HG03039 (cell line): ENCODE measurements at regions not wholly inside any gene's neighbourhood (a gene's known extent, or its start where the extent isn't known, plus 50 kb on each side); places are given as distances from the start of the nearest gene placed in this dataset.
"Not testable (repeated sequence)": the region's sequence is repeated elsewhere in the genome, so short reads cannot be mapped to it uniquely, and the experiment has no call there.

Source experiments
- ATAC-seq: cut with Tn5 transposase; IDR thresholded peaks from one replicate; pipeline ENCODE4 v1.9.1; 2021; ENCODE audit warnings: mild to moderate bottlenecking, moderate library complexity; ENCODE audit not compliant: unreplicated experiment

DNA sequence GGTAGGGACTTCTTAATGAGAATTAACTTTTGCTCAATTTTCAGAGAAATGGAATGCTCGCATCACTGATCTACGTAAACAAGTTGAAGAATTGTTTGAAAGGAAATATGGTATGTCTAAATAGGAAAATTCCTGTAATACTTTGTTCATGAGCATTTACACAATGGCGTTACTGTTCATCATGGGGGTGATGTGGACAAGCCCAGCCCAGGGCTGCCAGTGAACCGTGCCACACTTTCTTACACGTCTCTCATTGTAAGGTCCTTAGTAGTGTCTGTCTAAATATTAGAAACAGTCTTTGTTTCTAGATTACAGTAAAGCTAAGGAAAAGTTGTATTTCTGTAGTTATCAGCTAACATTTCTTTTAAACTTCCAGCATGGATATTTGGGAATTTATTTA lies 91.0 kb upstream of the SPDYE9 start:
- ATAC-seq, result not testable (repeated sequence)

DNA sequence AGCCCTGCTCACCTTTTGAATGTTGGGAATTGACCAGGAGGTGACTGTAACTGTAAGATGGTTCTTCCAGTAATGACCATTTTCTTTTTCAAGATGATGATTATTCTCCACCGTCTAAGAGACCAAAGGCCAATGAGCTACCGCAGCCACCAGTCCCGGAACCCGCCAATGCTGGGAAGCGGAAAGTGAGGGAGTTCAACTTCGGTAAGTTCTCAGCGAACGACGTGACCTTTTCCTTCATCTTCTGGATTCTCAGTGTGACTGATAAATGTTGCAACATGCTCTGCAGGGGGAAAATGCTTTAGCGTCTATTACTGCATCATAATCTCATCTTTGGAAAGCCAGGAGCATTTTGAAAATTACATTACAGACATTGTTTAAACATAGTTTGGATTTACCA lies 89.5 kb upstream of the SPDYE9 start:
- ATAC-seq, result not testable (repeated sequence)

GRCh38 chr7:73170902-73171301 lies 85.1 kb upstream of the SPDYE9 start:
- ATAC-seq, result not testable (repeated sequence)

- ATAC-seq, result not testable (repeated sequence)
Measured at GRCh38 chr7:73170415-73170814, 84.6 kb upstream of the SPDYE9 start.

DNA sequence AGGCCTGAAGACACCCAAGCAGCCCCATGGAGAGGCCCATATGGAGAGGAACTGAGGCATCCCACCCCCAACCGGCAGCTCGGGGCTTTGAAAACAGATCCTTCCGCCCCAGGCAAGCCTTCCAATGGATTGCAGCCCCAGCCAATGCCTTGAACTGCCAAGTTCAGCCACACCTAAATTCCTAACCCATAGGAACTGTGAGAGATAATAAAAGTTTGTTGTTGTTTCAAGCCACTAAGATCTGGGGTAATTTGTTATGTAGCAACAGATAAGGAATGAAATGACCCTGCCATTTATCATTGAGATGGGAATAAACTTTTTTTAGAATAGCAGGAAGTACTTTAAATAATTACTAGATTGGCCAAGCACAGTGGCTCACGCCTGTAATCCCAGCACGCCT lies 80.3 kb upstream of the SPDYE9 start:
- ATAC-seq, result not testable (repeated sequence)

- ATAC-seq, result not testable (repeated sequence)
Measured at GRCh38 chr7:73162680-73163079, 76.8 kb upstream of the SPDYE9 start.

- ATAC-seq, result not testable (repeated sequence)
Measured at GRCh38 chr7:73161727-73162126, 75.9 kb upstream of the SPDYE9 start.

GRCh38 chr7:73157169-73157661 lies 71.4 kb upstream of the SPDYE9 start:
- ATAC-seq, result not testable (repeated sequence)

DNA sequence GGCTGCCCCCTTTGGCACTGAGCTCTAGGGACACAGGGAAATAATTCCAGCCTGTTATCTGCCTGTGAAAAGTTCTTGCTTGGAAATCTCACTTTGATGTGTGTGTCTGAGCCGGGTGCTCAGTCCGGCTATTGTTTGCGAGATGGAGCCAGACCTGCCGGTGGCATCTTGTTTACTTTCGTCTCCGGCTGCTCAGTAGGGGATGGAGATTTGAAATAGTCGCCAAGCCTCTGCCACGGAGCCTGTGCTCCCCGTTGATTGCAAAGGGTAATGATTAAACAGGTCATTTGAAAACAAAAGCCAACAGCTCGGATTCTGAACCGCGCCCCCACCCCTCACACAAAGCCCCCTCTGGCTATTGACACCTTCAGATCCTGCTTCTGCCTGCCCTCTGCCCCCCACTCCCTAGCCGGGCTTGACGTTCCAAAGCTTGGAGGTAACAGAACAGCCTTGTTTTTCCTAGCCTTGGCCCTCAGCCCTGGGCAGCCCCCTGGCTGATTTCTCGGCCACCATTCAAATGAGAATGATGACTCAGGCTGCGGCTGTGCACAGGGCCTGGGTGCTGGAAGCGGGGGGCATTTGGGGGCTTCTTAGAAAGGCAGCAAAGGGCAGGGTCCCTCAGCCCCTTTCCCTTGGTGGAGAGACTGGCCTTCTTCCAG lies 70.8 kb upstream of the SPDYE9 start:
- not testable (repeated sequence) for ATAC-seq

DNA sequence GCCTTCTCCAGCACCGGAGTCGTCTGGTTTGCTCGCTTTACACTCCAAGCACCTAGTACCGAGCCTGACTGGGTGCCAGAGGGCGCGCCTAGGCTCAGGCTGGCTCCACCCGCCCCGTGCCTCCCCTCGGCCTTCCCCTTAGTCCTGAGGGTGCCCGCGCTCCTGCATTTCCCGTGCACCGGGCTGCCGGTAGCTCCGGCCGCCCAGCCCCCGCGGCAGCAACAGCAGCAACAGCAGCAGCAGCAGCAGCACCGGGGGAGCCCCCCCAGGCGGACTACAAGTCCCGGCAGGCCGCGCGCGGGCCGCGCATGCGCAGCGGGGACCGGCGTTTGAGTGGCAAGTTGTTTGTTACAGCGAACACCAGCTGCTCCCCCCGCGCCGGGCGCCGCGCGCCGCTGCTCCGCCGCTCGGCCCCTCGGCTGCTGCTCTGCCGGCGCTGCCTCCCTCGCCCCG lies 68.8 kb upstream of the SPDYE9 start:
- peak; percentile 80 for ATAC-seq

DNA sequence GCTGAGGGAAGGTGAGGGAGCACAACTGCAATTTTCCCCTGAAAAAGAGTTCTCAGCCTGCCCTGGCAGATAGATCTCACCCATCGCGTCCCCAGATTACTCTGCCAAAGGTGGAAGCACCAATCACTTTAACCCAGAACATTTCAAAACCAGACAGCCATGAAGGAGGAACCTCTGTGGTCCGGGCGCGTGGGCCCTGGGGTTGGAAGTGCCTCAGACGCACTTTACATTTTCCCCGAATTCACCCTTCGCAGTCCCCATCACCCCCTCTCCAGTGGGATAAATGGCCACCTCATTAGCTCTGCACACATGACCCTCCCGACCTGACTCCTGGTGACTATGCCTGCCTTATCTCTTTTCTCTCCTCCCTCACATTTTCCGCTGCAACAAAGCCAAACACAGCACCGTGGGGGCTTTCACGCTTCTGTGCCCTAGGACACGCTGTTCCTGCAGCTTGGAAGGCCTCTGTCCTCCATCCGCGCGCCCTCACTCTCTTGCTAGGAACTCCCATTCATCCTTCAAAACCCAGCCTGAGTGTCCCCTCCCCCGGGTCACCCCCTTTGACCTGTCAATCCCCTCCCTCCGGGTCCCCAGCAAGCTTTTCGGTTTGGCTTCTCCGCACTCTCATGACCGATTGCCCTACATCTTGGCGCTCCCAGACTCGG lies 68.2 kb upstream of the SPDYE9 start:
- not testable (repeated sequence) for ATAC-seq

DNA sequence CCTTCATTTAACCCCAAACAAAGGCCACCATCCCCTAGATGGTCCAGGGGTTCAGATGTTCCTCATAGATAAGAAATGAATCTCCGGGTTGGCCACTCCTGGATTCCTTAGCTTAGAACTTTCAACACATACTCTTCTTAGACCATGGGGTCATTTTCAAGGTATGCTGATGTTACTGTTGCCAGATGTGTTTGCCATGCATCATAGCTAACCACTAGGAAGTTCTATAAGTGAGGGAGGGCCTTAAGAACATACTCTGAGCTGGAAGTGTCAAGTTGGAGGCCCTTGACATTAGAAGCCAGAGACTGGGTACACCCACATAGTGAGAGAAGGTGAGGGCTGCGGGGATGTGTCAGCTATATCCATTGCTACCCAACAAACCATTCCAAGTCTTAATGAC lies 62.7 kb upstream of the SPDYE9 start:
- ATAC-seq, result not testable (repeated sequence)

- not testable (repeated sequence) for ATAC-seq
Measured at GRCh38 chr7:73147681-73148080, 61.8 kb upstream of the SPDYE9 start.

- ATAC-seq, result not testable (repeated sequence)
Measured at GRCh38 chr7:73143993-73144392, 58.2 kb upstream of the SPDYE9 start.

DNA sequence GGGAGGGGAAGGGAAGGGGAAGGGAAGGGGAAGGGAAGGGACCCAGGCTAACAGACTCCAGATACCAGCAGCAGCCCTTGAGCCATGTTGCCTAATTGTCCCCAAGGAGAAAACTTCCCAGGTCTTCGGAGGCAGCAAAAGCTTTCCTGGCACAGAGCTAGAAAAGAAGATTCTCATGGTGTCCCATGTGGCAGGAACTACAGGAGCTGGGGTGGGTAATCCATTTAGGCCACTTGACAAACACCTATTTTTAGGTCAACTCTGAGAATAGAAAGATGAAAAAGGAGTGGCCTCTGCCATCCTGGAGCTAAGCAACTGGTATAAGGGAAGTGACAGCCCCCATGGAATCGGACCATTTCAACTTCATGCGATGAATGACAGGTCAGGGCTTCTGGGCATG lies 52.1 kb upstream of the SPDYE9 start:
- not testable (repeated sequence) for ATAC-seq
